ENCODE measurements at regions not wholly inside any gene's neighbourhood (a gene's known extent, or its start where the extent isn't known, plus 50 kb on each side); places are given as distances from the start of the nearest gene placed in this dataset.
A peak's percentile ranks its signal among the peaks of the same experiment; 100 is the strongest.
"Not testable (repeated sequence)": the region's sequence is repeated elsewhere in the genome, so short reads cannot be mapped to it uniquely, and the experiment has no call there.

DNA sequence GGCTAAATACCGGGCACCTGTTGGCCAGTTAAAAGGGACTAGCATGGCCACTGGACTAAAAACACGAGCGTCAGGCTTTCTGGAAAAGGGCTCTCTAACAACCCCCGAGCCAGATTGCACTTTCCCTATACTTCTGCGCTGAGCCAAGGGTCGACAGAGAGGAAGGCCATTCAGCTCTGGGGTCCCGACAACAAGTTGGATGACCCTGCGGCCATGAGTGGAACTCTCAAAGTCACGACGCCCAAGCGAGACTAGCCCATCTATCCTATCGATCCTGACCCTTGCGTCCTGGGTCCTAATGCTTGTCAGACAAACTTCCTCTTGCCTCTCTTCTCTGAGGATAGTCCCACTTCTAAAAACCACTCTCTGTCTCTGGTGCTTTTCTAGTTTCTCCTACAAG, 99.9 kb upstream of the PRDX6 start:
- DNase-seq (ENCODE audit: missing footprints) = no peak
- no peak for ATAC-seq
- intact Hi-C loops (cut with DNase I) = no loop called here

DNA sequence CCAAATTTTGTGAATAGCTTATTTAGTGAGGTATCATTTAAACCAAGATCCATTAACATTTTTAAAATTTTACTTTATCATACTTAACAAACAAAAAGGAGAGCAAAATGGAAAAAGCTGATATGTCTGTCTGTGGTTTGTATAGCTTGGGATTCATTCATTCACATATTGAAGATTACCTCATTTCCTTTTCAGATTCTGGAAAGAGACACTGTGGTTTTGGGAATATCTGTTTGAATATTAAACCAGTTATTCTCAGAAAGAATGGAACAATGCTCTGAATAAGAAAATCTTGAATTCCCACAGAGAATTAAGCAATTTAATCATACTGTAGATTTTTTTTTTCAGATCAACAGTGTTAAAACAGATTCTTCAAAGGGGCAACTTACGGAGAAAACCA, 93.8 kb upstream of the PRDX6 start:
- intact Hi-C loops (cut with DNase I) = no loop called here
- DNase-seq (ENCODE audit: missing footprints) (no peak), ATAC-seq (no peak)

GRCh38 chr1:173388352-173388751, 88.8 kb upstream of the PRDX6 start:
- intact Hi-C loops (cut with DNase I) = no loop called here
- no peak for ATAC-seq
- DNase-seq (ENCODE audit: missing footprints) = no peak

GRCh38 chr1:173392895-173393658, 84.1 kb upstream of the PRDX6 start:
- DNase-seq (ENCODE audit: missing footprints) = no peak

DNA sequence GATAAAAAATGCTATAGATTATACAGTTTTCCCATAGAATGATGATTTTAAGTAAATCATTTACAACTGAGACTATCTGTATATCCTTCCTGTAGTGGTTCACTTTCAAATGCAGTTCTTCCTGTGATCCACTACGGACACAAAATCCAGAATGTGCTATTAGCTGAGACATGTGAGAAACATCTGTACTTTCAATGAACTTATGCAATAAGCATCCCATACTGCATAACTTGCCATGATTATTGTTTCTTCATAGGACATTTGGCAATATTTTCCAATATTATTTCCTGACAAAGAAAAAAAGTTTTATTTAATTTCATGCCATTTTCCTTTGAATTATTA, 83.5 kb upstream of the PRDX6 start:
- ATAC-seq (no peak), DNase-seq (ENCODE audit: missing footprints) (no peak)
- intact Hi-C loops (cut with DNase I) = loop anchor here (10.0 kb wide), 1 partner anchor 139 kb away; no protein-coding TSS in a partner anchor

More at GRCh38 chr1:173392895-173393658, 84.1 kb upstream of the PRDX6 start:
- peak; percentile 59 for ATAC-seq
- intact Hi-C loops (cut with DNase I) = loop anchor here (10.0 kb wide), 1 partner anchor 138 kb away; no protein-coding TSS in a partner anchor

DNA sequence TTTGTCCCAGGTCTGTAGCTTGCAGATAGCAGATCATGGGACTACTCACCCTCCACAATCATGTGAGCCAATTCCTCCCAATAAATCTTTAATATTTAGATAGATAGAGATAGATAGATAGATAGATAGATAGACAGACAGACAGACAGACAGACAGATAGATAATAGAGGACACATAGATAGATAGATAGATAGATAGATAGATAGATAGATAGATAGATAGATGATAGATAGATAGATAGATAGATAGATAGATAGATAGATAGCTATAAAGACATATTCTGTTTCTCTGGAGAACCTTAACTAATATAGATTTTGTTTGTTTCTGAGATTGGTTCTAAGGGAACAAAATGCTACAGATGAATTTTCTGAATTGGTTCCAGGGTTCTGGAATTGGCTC, 82.3 kb upstream of the PRDX6 start:
- not testable (repeated sequence) for ATAC-seq; DNase-seq (ENCODE audit: missing footprints)
- intact Hi-C loops (cut with DNase I) = loop anchor here (10.0 kb wide), 1 partner anchor 140 kb away; no protein-coding TSS in a partner anchor

DNA sequence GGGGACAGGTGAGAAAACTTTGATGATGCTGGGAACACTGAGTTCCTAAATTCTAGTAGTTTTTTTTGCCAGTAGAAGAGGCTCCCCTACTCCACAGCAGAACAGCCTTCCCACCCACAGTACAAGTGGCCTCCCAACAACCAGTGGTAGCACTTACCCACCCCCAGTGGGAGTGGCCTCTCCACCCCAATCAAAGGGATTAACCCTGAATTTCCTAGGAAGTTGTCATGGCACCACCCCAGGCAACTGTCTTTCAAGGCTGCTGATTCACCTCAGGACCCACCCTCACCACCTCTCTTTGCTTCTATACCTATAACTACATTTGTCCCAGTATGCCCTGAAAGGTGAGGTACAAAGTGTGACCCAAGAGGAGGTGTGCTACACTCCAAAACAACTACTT, 81.4 kb upstream of the PRDX6 start:
- ATAC-seq = no peak
- no peak for DNase-seq (ENCODE audit: missing footprints)
- intact Hi-C loops (cut with DNase I) = loop anchor here (10.0 kb wide), 1 partner anchor 141 kb away; no protein-coding TSS in a partner anchor

GRCh38 chr1:173400387-173400995, 76.6 kb upstream of the PRDX6 start:
- ATAC-seq (no peak), DNase-seq (ENCODE audit: missing footprints) (no peak)
- intact Hi-C loops (cut with DNase I) = no loop called here

DNA sequence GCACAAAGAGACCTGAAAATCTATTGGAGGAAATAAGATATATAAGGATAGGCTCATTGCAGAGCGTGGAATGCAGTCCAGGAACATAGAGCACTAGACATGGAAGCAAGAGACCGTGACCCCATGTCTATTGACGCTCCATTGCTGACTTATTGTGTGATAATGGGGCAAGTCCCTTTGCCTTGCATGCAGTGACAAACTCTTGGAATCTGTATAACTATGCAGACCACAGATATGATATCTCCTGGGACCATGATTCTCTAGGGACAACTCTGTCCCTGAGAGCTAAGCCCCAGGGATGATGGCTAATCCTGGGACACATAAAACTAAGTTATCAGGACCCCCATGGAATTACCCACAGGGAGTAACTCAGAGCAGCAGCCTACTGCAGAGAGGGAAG, 73.1 kb upstream of the PRDX6 start:
- ATAC-seq = no peak
- intact Hi-C loops (cut with DNase I) = no loop called here
- no peak for DNase-seq (ENCODE audit: missing footprints)

- intact Hi-C loops (cut with DNase I) = no loop called here
- DNase-seq (ENCODE audit: missing footprints) = no peak
- peak; percentile 49 for ATAC-seq
Measured at GRCh38 chr1:173405281-173405680, 71.9 kb upstream of the PRDX6 start.

DNA sequence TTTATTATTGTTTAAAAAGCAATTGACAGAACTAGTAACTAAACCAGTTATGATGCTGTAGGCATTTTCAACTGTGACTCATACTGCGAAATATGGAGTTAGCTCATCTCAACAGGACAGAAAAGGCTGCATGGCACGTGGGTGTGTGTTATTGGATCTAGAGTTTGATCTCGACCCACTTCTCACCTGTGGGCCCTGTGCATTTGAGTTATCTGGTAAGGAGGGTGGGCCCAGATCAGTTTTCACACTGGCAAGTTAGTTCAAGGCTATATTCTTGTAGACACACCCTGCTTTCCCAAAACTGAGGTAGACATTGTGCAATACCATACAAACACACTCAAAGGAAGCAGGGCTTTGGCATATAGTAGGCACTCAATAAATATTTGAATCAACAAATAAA, 71.3 kb upstream of the PRDX6 start:
- intact Hi-C loops (cut with DNase I) = no loop called here
- ATAC-seq (no peak), DNase-seq (ENCODE audit: missing footprints) (no peak)

DNA sequence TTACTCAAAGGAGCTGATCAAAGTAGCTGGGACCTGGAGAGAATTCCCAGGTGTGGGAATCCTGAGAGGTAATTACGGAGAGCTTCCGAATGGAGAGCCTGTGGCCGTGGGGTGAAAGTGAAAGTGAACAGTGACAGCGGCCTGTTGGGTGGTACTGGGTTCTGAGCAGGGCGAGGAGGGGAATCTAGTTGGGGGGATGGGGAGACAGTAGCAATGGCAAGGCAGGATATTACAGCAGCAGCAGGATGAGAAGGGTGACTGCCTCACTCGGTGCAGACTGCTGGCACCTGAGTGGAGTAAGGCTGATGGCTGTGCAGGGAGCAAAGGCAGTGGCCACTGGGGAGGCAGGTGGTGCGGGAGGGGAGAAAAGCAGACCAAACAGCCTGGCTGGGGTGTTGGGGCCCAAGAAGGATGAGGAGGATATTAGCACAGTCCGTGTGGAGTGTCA, 70.3 kb upstream of the PRDX6 start:
- intact Hi-C loops (cut with DNase I) = no loop called here
- ATAC-seq = no peak
- no peak for DNase-seq (ENCODE audit: missing footprints)

- ATAC-seq = no peak
Measured at GRCh38 chr1:173407846-173408245, 69.3 kb upstream of the PRDX6 start.

GRCh38 chr1:173408886-173409285, 68.2 kb upstream of the PRDX6 start:
- ATAC-seq (no peak), DNase-seq (ENCODE audit: missing footprints) (no peak)
- intact Hi-C loops (cut with DNase I) = no loop called here

More at GRCh38 chr1:173407846-173408245, 69.3 kb upstream of the PRDX6 start:
- DNase-seq (ENCODE audit: missing footprints) = no peak
- intact Hi-C loops (cut with DNase I) = no loop called here

DNA sequence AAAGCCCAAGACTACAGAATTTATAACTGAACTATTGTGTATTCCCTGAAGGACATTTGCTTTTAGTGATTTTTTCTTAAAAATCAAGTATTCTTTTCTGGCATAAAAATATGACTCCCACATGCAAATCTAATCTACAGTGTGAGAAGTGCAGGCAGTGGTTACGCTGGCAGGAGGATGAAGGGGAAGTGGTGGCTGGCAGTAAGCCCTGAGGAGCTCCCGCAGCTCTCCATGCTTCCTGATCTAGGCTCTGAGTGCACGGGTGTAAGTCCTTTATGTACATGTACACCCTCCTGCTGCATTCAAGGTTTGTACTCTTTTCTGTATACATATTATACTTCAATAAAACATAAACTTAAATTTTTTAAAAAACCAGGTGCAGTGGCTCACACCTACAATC, 67.5 kb upstream of the PRDX6 start:
- peak; percentile 62 for ATAC-seq
- no peak for DNase-seq (ENCODE audit: missing footprints)
- intact Hi-C loops (cut with DNase I) = loop anchor here (10.0 kb wide), 1 partner anchor 665 kb away; no protein-coding TSS in a partner anchor

- intact Hi-C loops (cut with DNase I) = loop anchor here (10.0 kb wide), 1 partner anchor 665 kb away; no protein-coding TSS in a partner anchor
- DNase-seq (ENCODE audit: missing footprints) (no peak), ATAC-seq (no peak)
Measured at GRCh38 chr1:173410133-173410793, 66.9 kb upstream of the PRDX6 start.

DNA sequence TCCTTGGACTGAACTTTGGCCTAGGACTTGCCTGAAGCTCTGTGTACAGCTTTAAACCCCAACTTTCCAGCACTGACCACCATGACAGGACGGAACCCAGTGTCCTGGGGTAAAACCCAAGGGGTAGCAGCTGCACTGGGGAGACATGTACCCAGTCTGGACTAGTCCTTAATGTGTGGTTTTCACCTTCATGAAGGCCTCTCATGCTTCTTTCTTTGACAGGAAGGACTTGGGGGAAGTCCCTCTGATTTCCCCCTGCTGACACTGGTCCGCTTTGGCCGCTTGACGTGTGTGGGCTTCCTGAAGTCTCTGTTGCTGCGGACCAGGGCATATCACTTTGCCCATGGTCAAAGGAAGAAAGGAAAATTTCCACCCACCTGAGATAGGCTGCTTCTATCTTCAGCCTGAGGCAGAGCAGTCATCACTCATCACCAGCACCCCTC, 66.3 kb upstream of the PRDX6 start:
- ATAC-seq = no peak
- DNase-seq (ENCODE audit: missing footprints) = no peak
- intact Hi-C loops (cut with DNase I) = loop anchor here (10.0 kb wide), 1 partner anchor 666 kb away; no protein-coding TSS in a partner anchor

DNA sequence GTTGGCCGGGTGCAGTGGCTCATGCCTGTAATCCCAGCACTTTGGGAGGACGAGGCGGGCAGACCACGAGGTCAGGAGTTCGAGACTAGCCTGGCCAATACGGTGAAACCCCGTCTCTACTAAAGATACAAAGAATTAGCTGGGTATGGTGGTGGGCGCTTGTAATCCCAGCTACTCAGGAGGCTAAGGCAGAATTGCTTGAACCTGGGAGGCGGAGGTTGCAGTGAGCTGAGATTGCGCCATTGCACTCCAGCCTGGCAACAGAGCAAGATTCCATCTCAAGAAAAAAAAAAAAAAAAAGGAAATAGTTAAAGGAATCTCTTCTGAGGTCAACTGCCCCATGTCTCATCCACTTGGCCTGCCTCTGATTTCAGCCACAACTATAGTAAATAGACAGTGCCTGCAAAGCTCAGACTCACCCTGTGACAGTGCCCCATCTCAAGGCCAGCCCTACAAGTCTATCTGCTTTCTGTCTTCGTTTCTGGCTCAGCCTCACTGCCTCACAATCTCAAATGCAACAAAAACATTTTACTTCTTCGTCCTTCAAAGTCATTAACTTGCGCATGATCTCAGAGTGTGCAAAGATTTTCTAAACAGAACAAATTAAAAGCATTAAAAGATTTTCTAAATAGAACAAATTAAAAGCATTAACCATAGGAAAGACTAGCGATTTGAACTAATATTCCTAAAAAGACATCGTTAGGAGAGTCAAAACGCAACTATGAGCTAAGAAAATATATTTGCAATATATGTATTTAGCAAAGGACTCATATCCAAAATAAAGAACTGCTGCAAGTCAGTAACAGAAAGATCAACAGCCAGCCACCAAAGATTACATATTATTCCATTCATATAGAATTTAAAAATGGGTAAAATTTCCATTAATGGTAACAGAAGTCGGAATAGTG, 65.0 kb upstream of the PRDX6 start:
- intact Hi-C loops (cut with DNase I) = loop anchor here (10.0 kb wide), 1 partner anchor 667 kb away; no protein-coding TSS in a partner anchor
- no peak for ATAC-seq

More for the DNA sequence above, 65.0 kb upstream of the PRDX6 start:
- DNase-seq (ENCODE audit: missing footprints) = no peak
